AG09319 (cell line): ENCODE measurements at regions not wholly inside any gene's neighbourhood (a gene's known extent, or its start where the extent isn't known, plus 50 kb on each side); places are given as distances from the start of the nearest gene placed in this dataset.

Source experiments
- DNase-seq: peaks from one replicate; pipeline ENCODE4 v3.0.0-alpha.2; 2010; ENCODE audit warnings: low read depth; ENCODE audit errors: extremely low read depth
- TF ChIP-seq, protein P1 (sequence below): IDR thresholded peaks from 2 replicates; pipeline ENCODE4 v1.5.1; 2011; ENCODE audit warnings: low read depth, mild to moderate bottlenecking, inconsistent platforms, low read length, moderate library complexity

DNA sequence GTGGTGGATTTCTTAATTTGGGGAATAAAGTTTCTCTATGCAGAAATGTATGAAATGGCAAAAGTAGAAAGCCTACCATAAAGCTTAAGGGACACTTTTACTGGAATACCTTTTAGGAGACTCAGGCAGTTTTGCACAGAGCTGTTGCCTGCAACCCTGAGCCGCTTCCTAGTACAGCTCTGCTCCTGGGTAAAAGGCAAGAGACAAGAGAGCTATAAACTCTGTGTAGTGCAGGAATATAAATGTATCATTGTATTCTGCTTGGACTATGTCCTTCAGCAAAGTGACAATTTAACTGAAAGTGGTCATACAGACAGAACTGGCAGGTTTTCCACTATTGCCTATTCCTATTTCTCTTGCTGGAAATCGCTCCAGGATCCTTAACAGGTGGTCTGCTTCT lies 65.3 kb upstream of the MYOCD start:
- TF ChIP-seq, protein P1, sequence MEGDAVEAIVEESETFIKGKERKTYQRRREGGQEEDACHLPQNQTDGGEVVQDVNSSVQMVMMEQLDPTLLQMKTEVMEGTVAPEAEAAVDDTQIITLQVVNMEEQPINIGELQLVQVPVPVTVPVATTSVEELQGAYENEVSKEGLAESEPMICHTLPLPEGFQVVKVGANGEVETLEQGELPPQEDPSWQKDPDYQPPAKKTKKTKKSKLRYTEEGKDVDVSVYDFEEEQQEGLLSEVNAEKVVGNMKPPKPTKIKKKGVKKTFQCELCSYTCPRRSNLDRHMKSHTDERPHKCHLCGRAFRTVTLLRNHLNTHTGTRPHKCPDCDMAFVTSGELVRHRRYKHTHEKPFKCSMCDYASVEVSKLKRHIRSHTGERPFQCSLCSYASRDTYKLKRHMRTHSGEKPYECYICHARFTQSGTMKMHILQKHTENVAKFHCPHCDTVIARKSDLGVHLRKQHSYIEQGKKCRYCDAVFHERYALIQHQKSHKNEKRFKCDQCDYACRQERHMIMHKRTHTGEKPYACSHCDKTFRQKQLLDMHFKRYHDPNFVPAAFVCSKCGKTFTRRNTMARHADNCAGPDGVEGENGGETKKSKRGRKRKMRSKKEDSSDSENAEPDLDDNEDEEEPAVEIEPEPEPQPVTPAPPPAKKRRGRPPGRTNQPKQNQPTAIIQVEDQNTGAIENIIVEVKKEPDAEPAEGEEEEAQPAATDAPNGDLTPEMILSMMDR, result no peak
- no peak for DNase-seq

DNA sequence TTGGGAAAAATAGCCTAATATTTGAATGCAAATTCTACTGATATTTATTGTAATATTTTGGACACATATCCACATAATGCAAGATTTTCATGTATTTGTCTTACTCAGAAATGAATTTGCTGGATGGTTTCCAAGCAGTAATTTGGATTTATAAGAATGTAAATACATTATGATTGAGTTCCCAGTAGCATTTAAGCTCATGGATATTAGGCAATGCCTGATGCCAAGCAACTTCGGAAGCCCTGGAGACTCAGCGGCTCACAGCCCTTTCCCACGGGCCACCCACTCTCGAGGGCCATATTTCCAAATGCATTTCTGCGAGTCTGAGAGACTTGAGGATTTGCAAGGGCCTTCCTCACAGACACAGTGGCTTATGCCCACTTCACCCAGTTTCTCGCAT lies 62.1 kb upstream of the MYOCD start:
- TF ChIP-seq, protein P1, result no peak
- no peak for DNase-seq

DNA sequence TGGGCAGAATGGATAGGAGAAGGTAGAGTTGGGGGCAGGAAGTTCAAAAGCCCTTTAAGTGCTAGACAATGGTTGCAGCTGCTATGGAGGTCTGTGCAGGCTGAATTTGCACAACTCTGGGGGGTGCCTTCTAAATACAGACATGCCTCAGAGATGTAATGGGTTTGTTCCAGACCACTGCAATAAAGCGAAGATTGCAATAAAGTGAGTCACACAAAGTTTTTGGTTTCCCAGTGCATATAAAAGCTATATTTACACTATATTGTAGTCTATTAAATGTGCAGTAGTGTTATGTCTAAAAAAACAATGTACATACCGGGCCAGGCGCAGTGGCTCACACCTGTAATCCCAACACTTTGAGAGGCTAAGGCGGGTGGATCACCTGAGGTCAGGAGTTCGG lies 60.5 kb upstream of the MYOCD start:
- TF ChIP-seq, protein P1, result no peak
- no peak for DNase-seq

DNA sequence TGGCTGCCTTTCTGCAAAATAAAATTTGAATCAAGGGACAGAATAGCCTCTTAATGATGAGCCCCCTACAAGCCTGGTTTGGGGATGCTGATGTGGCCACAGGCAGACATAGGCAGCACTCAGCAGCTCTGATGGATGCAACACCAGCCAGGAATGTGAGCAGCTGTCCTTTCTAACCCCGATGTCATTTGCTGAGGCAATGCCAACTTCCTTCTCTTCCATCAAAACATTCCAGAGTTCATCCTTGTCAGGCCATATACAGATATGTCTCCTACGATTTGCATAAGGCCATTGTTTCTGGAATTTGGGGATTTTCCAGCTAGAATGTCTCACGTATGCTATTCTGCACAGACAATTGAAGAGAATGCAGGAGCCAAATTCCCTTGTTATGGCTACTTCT lies 52.1 kb upstream of the MYOCD start:
- TF ChIP-seq, protein P1, result no peak
- no peak for DNase-seq
